H54 (cell line): ENCODE measurements at regions not wholly inside any gene's neighbourhood (a gene's known extent, or its start where the extent isn't known, plus 50 kb on each side); places are given as distances from the start of the nearest gene placed in this dataset.

Experiments
- DNase-seq: peaks from one replicate; pipeline ENCODE4 v3.0.0; 2011; ENCODE audit warnings: low spot score, mixed read lengths; ENCODE audit not compliant: insufficient read length
- FAIRE-seq: peaks from 3 replicates; lab custom pipeline; 2011; peaks lifted over from hg19 to GRCh38; lab: Jason Lieb, UNC
- POLR2A ChIP-seq: IDR thresholded peaks from 2 replicates; pipeline ENCODE4 v1.6.1; 2011; ENCODE audit warnings: low read depth, mild to moderate bottlenecking, low read length

GRCh38 chr2:215506604-215506990, 70.7 kb upstream of the FN1 start:
- no peak for TF ChIP-seq POLR2A
- no peak for FAIRE-seq
- no peak for DNase-seq

GRCh38 chr2:215505044-215505786, 69.3 kb upstream of the FN1 start:
- no peak for TF ChIP-seq POLR2A
- FAIRE-seq: no peak
- DNase-seq: no peak

- DNase-seq (no peak), FAIRE-seq (no peak)
- TF ChIP-seq POLR2A: no peak
These were observed 68.7 kb upstream of the FN1 start for GRCh38 chr2:215504547-215504946.

GRCh38 chr2:215503381-215503780, 67.5 kb upstream of the FN1 start:
- no peak for TF ChIP-seq POLR2A
- FAIRE-seq (no peak), DNase-seq (no peak)

- DNase-seq (no peak), FAIRE-seq (no peak)
- TF ChIP-seq POLR2A: no peak
These were observed 64.6 kb upstream of the FN1 start for GRCh38 chr2:215500466-215500865.

- FAIRE-seq (no peak), DNase-seq (no peak)
- no peak for TF ChIP-seq POLR2A
These were observed 63.5 kb upstream of the FN1 start for GRCh38 chr2:215499331-215499730.

GRCh38 chr2:215498431-215498830, 62.6 kb upstream of the FN1 start:
- no peak for TF ChIP-seq POLR2A
- FAIRE-seq (no peak), DNase-seq (no peak)

- DNase-seq (no peak), FAIRE-seq (no peak)
- TF ChIP-seq POLR2A: no peak
These were observed 57.5 kb upstream of the FN1 start for GRCh38 chr2:215493376-215493775.

- no peak for DNase-seq
- no peak for TF ChIP-seq POLR2A
- no peak for FAIRE-seq
These were observed 53.5 kb upstream of the FN1 start for GRCh38 chr2:215489288-215489848.

- DNase-seq (no peak), FAIRE-seq (no peak)
- no peak for TF ChIP-seq POLR2A
These were observed 51.1 kb upstream of the FN1 start for GRCh38 chr2:215487002-215487372.

GRCh38 chr2:215486291-215487001, 50.6 kb upstream of the FN1 start:
- TF ChIP-seq POLR2A: no peak
- DNase-seq (no peak), FAIRE-seq (no peak)
